Astrocyte (in vitro differentiated cells and primary cell): ENCODE measurements at regions not wholly inside any gene's neighbourhood (a gene's known extent, or its start where the extent isn't known, plus 50 kb on each side); places are given as distances from the start of the nearest gene placed in this dataset.

Experiments used
- DNase-seq: peaks from one replicate; pipeline ENCODE4 v3.0.0-alpha.2; 2010; ENCODE audit warnings: low read depth
- FAIRE-seq: peaks from 2 replicates; lab custom pipeline; 2011; peaks lifted over from hg19 to GRCh38; lab: Jason Lieb, UNC
- H2AFZ ChIP-seq: 2 replicates; pipeline ENCODE4 v1.6.0; 2012; ENCODE audit warnings: low read depth, low read length, inconsistent platforms
- H3K27ac ChIP-seq: 2 replicates; pipeline ENCODE4 v1.5.1; 2011; ENCODE audit warnings: low read depth, low read length, inconsistent platforms
- H3K27me3 ChIP-seq: 2 replicates; pipeline ENCODE4 v1.6.0; 2011; ENCODE audit warnings: low read length, inconsistent platforms; ENCODE audit not compliant: insufficient read depth
- H3K36me3 ChIP-seq: 2 replicates; pipeline ENCODE4 v1.5.1; 2011; ENCODE audit warnings: low read length, inconsistent platforms; ENCODE audit not compliant: insufficient read depth
- H3K4me1 ChIP-seq: 2 replicates; pipeline ENCODE4 v1.5.1; 2011; ENCODE audit warnings: low read length, inconsistent platforms; ENCODE audit not compliant: insufficient read depth
- H3K4me2 ChIP-seq: 2 replicates; pipeline ENCODE4 v1.6.0; 2012; ENCODE audit warnings: low read length, inconsistent platforms
- H3K4me3 ChIP-seq: 2 replicates; pipeline ENCODE4 v1.5.1; 2011; ENCODE audit warnings: low read depth, mild to moderate bottlenecking, low read length, inconsistent platforms; ENCODE audit not compliant: insufficient read depth
- H3K79me2 ChIP-seq: 2 replicates; pipeline ENCODE4 v1.6.0; 2012; ENCODE audit warnings: mild to moderate bottlenecking, low read length, inconsistent platforms; ENCODE audit not compliant: insufficient read depth
- H3K9ac ChIP-seq: 2 replicates; pipeline ENCODE4 v1.6.0; 2012; ENCODE audit warnings: mild to moderate bottlenecking, low read length, inconsistent platforms
- H3K9me3 ChIP-seq: 2 replicates; pipeline ENCODE4 v1.5.1; 2012; ENCODE audit warnings: low read depth, mild to moderate bottlenecking, low read length, inconsistent platforms; ENCODE audit not compliant: insufficient read depth
- H4K20me1 ChIP-seq: 2 replicates; pipeline ENCODE4 v1.6.0; 2012; ENCODE audit warnings: low read length, inconsistent platforms; ENCODE audit not compliant: insufficient read depth
- H3K27ac Mint-ChIP-seq: one replicate; pipeline ENCODE4 v1.8.0; 2021; ENCODE audit warnings: mild to moderate bottlenecking, mixed read lengths; ENCODE audit not compliant: unreplicated experiment
- H3K27me3 Mint-ChIP-seq: one replicate; pipeline ENCODE4 v1.8.0; 2021; ENCODE audit warnings: low read depth, mixed read lengths; ENCODE audit not compliant: unreplicated experiment
- H3K36me3 Mint-ChIP-seq: one replicate; pipeline ENCODE4 v1.8.0; 2021; ENCODE audit warnings: low read depth, mixed read lengths; ENCODE audit not compliant: unreplicated experiment
- H3K4me1 Mint-ChIP-seq: one replicate; pipeline ENCODE4 v1.8.0; 2021; ENCODE audit warnings: low read depth, mixed read lengths; ENCODE audit not compliant: unreplicated experiment
- H3K4me3 Mint-ChIP-seq: one replicate; pipeline ENCODE4 v1.8.0; 2021; ENCODE audit warnings: mild to moderate bottlenecking, moderate library complexity, mixed read lengths; ENCODE audit not compliant: unreplicated experiment
- H3K9me3 Mint-ChIP-seq: one replicate; pipeline ENCODE4 v1.8.0; 2021; ENCODE audit warnings: mild to moderate bottlenecking, mixed read lengths; ENCODE audit not compliant: unreplicated experiment
- EZH2 ChIP-seq: IDR thresholded peaks from 2 replicates; pipeline ENCODE4 v1.6.1; 2012; ENCODE audit warnings: mild to moderate bottlenecking, low read length, inconsistent platforms; ENCODE audit not compliant: insufficient read depth
- TF ChIP-seq, protein P1 (sequence below): IDR thresholded peaks from 2 replicates; pipeline ENCODE4 v1.5.1; 2011; ENCODE audit warnings: low read depth, mild to moderate bottlenecking, inconsistent platforms, low read length, moderate library complexity; ENCODE audit not compliant: insufficient read depth

DNA sequence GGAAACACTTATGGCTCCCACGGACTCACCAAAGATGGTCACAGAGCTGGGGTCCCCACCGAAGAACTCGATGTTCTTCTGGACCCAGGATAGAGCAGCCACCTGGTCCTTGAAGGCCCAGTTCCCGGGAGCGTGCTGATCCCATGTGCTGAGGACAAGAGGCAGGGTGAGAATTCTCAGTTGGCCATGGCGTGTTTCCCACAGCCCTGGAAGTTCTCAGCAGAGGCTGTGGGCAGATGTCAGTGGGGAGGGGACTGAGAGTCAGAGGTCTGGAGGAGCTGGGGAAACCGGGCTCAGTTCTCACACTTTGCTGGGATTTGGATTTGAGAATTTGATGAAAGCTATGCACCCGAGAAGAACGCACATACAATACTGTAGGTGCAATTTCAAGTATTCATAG is 193.3 kb downstream of the BCR start:
- Mint-ChIP-seq H3K9me3 (peaks cover 6% of the 10 kb centered on the region), H3K36me3 (no peaks in the 10 kb centered on the region), H3K27ac (no peak overlapping the region), H3K27me3 (peaks cover 68% of the 10 kb centered on the region), H3K4me3 (no peak overlapping the region), H3K4me1 (no peaks in the 10 kb centered on the region)
- TF ChIP-seq, protein P1, sequence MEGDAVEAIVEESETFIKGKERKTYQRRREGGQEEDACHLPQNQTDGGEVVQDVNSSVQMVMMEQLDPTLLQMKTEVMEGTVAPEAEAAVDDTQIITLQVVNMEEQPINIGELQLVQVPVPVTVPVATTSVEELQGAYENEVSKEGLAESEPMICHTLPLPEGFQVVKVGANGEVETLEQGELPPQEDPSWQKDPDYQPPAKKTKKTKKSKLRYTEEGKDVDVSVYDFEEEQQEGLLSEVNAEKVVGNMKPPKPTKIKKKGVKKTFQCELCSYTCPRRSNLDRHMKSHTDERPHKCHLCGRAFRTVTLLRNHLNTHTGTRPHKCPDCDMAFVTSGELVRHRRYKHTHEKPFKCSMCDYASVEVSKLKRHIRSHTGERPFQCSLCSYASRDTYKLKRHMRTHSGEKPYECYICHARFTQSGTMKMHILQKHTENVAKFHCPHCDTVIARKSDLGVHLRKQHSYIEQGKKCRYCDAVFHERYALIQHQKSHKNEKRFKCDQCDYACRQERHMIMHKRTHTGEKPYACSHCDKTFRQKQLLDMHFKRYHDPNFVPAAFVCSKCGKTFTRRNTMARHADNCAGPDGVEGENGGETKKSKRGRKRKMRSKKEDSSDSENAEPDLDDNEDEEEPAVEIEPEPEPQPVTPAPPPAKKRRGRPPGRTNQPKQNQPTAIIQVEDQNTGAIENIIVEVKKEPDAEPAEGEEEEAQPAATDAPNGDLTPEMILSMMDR = no peak
- no peak for TF ChIP-seq EZH2
- Histone ChIP-seq H3K4me2 (no peak overlapping the region), H2AFZ (no peak overlapping the region), H3K4me1 (no peaks in the 10 kb centered on the region), H3K36me3 (no peaks in the 10 kb centered on the region), H3K27ac (no peak overlapping the region), H3K79me2 (no peaks in the 10 kb centered on the region), H3K9me3 (no peaks in the 10 kb centered on the region), H3K27me3 (peaks cover 16% of the 10 kb centered on the region), H3K9ac (no peak overlapping the region), H4K20me1 (no peaks in the 10 kb centered on the region), H3K4me3 (no peak overlapping the region)
- no peak for FAIRE-seq
- no peak for DNase-seq

DNA sequence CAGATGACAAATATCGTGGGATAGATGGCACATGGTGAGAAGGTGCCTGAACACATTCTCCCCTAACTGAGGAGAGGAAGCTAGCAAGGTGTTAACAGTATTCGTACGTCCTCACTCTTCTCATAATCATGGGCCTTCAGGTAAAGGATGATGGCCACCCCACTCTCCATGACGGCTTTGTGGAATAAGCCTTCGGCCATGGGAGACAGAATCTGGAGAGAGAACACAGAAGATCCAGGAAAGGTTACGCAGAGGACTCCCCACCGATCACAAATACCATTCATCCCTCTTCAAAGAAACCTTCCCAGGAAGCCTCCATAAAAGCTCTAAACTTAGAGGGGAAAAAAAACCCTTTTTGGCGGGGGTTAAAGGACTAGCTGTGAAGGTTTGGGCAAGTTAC is 189.9 kb downstream of the BCR start:
- Histone ChIP-seq H3K36me3 (no peaks in the 10 kb centered on the region), H3K9ac (no peak overlapping the region), H3K27me3 (peaks cover 33% of the 10 kb centered on the region), H4K20me1 (no peaks in the 10 kb centered on the region), H3K27ac (no peak overlapping the region), H3K4me1 (no peaks in the 10 kb centered on the region), H3K4me3 (no peak overlapping the region), H3K4me2 (no peak overlapping the region), H3K9me3 (no peaks in the 10 kb centered on the region), H3K79me2 (no peaks in the 10 kb centered on the region), H2AFZ (no peak overlapping the region)
- H3K27ac Mint-ChIP-seq = no peak overlapping the region
- peaks cover 76% of the 10 kb centered on the region for H3K27me3 Mint-ChIP-seq
- TF ChIP-seq EZH2 = no peak
- TF ChIP-seq, protein P1 = no peak
- peaks cover 5% of the 10 kb centered on the region for H3K9me3 Mint-ChIP-seq
- FAIRE-seq (no peak), DNase-seq (no peak)
- H3K36me3 Mint-ChIP-seq = no peaks in the 10 kb centered on the region
- no peak overlapping the region for H3K4me3 Mint-ChIP-seq
- no peaks in the 10 kb centered on the region for H3K4me1 Mint-ChIP-seq

DNA sequence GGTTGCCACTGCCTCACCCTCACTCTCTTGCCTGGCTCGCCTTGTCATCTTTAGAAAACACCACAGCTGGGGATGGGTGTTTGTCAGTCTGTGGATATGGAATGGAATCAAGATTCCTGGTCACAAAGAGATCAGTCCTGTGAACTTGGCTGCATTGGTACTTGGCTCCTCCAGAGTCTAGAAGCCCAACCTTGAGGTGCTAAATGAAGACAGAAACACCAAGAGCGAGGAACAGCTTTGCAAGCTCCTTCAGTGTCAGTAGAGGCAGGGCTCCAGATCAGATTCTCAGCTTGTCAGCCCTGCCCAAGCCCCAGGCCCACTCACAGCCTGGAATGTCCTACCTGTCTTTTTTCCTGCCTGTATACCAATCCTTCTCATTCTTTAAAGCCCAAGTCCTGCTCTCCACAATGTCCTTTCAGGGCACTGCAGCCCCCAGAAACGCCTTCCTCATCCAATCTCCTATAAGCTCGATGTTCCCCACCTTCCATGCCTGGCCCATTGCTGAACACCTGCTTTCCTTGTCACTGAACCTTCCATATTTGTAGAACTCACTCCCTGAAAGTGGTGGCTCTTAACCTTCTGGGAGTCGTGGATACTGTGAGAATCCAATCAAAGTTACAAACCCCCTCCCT is 188.9 kb downstream of the BCR start:
- Mint-ChIP-seq H3K27me3 (peaks cover 73% of the 10 kb centered on the region), H3K36me3 (no peaks in the 10 kb centered on the region), H3K27ac (no peak overlapping the region), H3K4me1 (no peaks in the 10 kb centered on the region), H3K9me3 (peaks cover 4% of the 10 kb centered on the region), H3K4me3 (no peak overlapping the region)
- Histone ChIP-seq H3K4me3 (no peak overlapping the region), H3K4me1 (no peaks in the 10 kb centered on the region), H4K20me1 (no peaks in the 10 kb centered on the region), H3K27me3 (peaks cover 38% of the 10 kb centered on the region), H3K4me2 (no peak overlapping the region), H3K79me2 (no peaks in the 10 kb centered on the region), H3K27ac (no peak overlapping the region), H3K9ac (no peak overlapping the region), H3K36me3 (no peaks in the 10 kb centered on the region), H2AFZ (no peak overlapping the region), H3K9me3 (no peaks in the 10 kb centered on the region)
- no peak for DNase-seq
- no peak for FAIRE-seq
- no peak for TF ChIP-seq EZH2
- TF ChIP-seq, protein P1 = no peak
